ENCODE measurements at regions not wholly inside any gene's neighbourhood (a gene's known extent, or its start where the extent isn't known, plus 50 kb on each side); places are given as distances from the start of the nearest gene placed in this dataset.

DNA sequence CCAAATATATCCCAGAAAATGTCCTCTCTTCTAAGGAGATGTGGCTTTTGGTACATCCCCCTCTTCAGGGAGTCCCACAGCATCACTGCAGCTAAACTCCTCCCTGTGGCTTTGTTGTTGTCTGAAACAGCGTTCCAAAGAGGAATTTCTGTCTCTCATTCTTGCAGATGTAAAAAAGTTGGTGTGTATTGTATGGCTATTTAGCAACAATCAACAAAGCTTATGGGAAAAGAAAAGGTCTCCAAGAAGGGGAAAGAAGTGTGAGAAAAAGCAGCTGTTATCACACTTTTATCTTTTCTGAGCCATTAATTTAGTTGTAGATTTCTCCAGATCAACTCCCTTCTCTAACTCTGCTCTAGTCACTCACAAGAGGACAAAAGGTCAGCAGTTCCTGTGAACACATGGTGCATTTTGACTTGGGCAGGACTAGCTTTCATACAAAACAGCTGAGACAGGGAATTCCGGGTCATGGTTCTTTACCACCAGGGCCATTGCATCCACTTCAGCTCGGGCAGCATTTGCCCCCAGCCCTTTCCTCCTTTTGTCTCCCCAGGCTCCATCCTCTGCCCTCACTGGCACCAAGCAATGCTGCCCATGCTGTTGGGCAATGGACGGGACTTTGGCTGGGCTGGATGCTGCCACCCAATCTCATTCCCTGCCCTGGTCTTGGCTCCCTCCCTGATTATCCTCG lies 184.7 kb downstream of the TMX1 start:
- H3K4me1 ChIP-seq = no peaks in the 10 kb centered on the region
- intact Hi-C loops (cut with DNase I) = no loop called here
- ATAC-seq = peak in 1 of 2 donors; percentile 35
- no peaks in the 10 kb centered on the region for H3K27me3 ChIP-seq (ENCODE audit: low read depth)
- no peak overlapping the region for H3K27ac ChIP-seq
- DNase-seq = no peak
- H3K4me3 ChIP-seq = no peak overlapping the region
- TF ChIP-seq, protein P1, sequence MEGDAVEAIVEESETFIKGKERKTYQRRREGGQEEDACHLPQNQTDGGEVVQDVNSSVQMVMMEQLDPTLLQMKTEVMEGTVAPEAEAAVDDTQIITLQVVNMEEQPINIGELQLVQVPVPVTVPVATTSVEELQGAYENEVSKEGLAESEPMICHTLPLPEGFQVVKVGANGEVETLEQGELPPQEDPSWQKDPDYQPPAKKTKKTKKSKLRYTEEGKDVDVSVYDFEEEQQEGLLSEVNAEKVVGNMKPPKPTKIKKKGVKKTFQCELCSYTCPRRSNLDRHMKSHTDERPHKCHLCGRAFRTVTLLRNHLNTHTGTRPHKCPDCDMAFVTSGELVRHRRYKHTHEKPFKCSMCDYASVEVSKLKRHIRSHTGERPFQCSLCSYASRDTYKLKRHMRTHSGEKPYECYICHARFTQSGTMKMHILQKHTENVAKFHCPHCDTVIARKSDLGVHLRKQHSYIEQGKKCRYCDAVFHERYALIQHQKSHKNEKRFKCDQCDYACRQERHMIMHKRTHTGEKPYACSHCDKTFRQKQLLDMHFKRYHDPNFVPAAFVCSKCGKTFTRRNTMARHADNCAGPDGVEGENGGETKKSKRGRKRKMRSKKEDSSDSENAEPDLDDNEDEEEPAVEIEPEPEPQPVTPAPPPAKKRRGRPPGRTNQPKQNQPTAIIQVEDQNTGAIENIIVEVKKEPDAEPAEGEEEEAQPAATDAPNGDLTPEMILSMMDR (IDR thresholded peaks at IDR 0.05) = no peak
- H3K9me3 ChIP-seq = peaks cover 4% of the 10 kb centered on the region
- no peaks in the 10 kb centered on the region for H3K36me3 ChIP-seq

DNA sequence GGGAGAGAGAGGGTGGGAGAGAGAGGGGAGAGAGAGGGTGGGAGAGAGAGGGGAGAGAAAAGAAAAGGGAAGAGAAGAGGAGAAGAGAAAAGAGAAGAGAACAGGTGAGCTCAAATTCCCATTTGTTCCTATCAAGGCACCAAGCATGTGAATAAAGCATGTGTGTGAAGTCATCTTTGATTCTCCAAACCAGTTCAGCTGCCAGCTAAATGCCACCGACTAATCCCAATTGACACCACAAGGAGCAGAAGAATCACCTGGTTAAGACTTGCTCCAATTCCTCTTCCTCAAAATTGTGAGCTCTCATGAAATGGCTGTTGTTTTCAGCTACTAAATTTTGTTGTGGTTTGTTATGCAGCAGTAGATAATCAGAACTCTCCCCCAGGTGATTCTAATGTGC lies 188.9 kb downstream of the TMX1 start:
- DNase-seq (no peak), ATAC-seq (no peak)
- Histone ChIP-seq H3K4me3 (no peak overlapping the region), H3K27me3 (ENCODE audit: low read depth) (no peaks in the 10 kb centered on the region), H3K36me3 (no peaks in the 10 kb centered on the region), H3K4me1 (no peaks in the 10 kb centered on the region), H3K27ac (no peak overlapping the region), H3K9me3 (no peaks in the 10 kb centered on the region)
- TF ChIP-seq, protein P1 (IDR thresholded peaks at IDR 0.05) = no peak
- intact Hi-C loops (cut with DNase I) = no loop called here

DNA sequence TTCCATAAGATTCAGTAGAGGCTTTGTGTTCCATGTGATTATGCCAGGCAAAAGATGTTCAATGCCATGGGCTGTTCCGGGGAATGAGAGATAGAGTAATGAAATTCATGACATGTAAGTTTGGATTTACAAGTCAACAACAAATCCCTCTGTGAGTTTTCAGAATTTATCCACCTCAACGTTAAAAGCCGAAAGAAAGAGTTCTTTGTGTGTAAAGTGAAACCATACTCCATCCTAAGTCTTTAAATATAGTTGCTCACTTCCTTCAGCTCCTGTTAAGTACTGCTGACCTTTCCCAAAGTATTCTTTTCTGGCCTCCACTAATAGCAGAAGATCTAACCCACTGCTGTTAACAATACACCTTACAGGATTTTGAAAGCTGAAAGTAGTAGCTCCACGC lies 190.0 kb downstream of the TMX1 start:
- Histone ChIP-seq H3K27me3 (ENCODE audit: low read depth) (no peaks in the 10 kb centered on the region), H3K4me3 (no peak overlapping the region), H3K27ac (no peak overlapping the region), H3K9me3 (no peaks in the 10 kb centered on the region), H3K36me3 (no peaks in the 10 kb centered on the region), H3K4me1 (no peaks in the 10 kb centered on the region)
- ATAC-seq (no peak), DNase-seq (no peak)
- intact Hi-C loops (cut with DNase I) = no loop called here
- TF ChIP-seq, protein P1 (IDR thresholded peaks at IDR 0.05) = no peak

DNA sequence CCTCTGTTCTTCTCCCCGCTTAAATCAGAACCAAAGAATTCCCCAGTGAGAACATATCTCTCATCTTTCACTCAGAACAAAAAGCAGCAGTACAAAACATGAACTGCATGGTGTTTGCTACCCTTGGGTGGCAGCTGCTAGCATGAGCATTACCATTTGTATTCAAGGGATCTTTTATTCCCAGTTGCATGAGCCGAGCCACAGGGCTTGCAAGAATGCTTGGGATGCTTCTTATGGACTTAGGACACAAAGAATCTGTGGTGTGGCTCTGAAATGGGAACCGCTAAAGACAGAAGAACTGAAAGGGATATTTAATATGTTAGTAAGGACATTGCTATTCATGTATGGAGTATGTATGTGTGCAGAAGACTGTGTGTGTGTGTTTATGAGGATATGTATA lies 190.6 kb downstream of the TMX1 start:
- H3K27me3 ChIP-seq (ENCODE audit: low read depth) = no peaks in the 10 kb centered on the region
- no peaks in the 10 kb centered on the region for H3K36me3 ChIP-seq
- H3K9me3 ChIP-seq = no peaks in the 10 kb centered on the region
- TF ChIP-seq, protein P1 (IDR thresholded peaks at IDR 0.05) = no peak
- intact Hi-C loops (cut with DNase I) = no loop called here
- no peak for ATAC-seq
- no peaks in the 10 kb centered on the region for H3K4me1 ChIP-seq
- H3K27ac ChIP-seq = no peak overlapping the region
- DNase-seq = no peak
- H3K4me3 ChIP-seq = no peak overlapping the region

DNA sequence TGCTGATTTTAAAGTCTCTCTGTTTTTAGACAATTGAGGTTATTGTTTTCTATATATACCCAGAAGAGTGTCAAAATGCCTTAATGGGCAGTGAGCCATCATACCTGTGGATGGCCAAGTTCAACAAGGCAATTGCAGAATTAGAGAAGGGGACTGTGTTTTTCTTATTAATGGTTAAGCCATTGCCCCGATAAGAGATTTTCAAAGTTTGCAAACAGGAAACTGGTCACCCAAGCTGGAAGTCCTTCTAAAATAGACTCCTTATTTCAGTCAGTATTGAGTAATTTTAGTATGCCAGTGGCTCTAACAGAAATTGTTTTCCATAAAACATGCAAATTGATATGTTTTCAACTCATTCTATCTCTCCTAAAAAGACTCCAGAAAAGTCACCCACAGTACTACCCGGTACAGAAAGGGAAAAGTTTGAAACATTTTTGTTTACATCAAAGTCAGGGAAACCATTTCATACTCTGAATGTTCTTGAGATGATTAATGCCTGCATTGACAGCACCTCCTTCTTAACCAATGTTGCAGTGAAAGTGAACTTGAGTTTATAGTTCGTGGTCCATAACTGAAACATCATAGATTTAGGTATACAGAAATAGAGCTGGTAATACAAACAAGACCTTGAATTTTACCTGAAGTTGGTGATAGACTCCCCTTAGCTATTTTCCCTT lies 191.1 kb downstream of the TMX1 start:
- intact Hi-C loops (cut with DNase I) = no loop called here
- DNase-seq = no peak
- Histone ChIP-seq H3K9me3 (no peaks in the 10 kb centered on the region), H3K27me3 (ENCODE audit: low read depth) (no peaks in the 10 kb centered on the region), H3K36me3 (no peaks in the 10 kb centered on the region), H3K4me3 (no peak overlapping the region), H3K27ac (no peak overlapping the region), H3K4me1 (no peaks in the 10 kb centered on the region)
- ATAC-seq = no peak
- TF ChIP-seq, protein P1 (IDR thresholded peaks at IDR 0.05) = no peak
